ENCODE measurements at regions not wholly inside any gene's neighbourhood (a gene's known extent, or its start where the extent isn't known, plus 50 kb on each side); places are given as distances from the start of the nearest gene placed in this dataset.

- TF ChIP-seq CTCF (IDR thresholded peaks at IDR 0.05) (no peak), POLR2A (IDR thresholded peaks at IDR 0.05) (no peak)
These were observed 105.2 kb upstream of the SOX1 start for GRCh38 chr13:111961651-111962192.
